ENCODE measurements at regions not wholly inside any gene's neighbourhood (a gene's known extent, or its start where the extent isn't known, plus 50 kb on each side); places are given as distances from the start of the nearest gene placed in this dataset.

DNA sequence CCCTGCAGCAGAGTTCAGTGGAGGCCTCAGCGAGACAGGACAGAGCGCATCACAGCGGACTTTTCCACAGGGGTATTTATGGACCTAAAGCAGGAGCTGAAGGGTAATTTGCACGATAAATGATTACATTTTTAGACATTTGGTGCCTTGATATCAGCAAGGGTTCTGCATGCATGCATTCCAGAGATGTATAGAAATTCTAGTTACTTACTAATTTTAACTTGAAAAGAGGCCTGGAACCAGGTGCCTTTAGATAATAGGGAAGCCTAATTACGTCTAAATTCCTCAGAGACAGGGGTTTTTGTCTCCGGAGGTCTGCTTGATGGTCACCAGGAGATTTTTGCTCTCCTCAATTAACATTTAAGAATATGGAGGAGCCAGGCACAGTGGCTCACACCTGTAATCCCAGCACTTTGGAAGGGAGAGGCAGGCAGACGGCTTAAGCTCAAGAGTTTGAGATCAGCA, 79.8 kb upstream of the MFGE8 start:
- TF ChIP-seq CTCF (IDR thresholded peaks at IDR 0.05) (no peak), POLR2A (IDR thresholded peaks at IDR 0.05) (no peak)

Measured in thyroid gland (tissue), 4 donors.